ENCODE measurements at regions not wholly inside any gene's neighbourhood (a gene's known extent, or its start where the extent isn't known, plus 50 kb on each side); places are given as distances from the start of the nearest gene placed in this dataset.

DNA sequence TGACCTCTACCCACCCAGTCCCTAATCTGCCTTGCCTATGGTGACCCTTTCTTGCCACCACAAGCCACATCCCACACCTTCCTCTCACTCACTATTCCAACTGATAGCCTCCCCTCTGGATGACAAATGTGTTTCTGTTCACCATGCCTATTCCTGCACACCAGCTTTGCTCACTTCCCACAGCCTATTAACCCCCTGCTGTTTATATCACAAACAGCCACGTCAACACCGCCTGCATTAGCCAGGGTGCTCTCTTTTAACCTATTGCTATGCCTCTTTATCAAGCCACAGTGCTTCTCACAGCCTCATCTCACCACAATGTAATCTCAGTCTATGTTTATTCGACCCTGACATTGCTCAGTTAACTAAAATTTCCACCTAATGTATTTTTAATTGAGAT, 271.8 kb downstream of the SUCLG1 start:
- no peaks in the 10 kb centered on the region for H3K27me3 ChIP-seq (ENCODE audit: low read length)
- TF ChIP-seq, protein P1, sequence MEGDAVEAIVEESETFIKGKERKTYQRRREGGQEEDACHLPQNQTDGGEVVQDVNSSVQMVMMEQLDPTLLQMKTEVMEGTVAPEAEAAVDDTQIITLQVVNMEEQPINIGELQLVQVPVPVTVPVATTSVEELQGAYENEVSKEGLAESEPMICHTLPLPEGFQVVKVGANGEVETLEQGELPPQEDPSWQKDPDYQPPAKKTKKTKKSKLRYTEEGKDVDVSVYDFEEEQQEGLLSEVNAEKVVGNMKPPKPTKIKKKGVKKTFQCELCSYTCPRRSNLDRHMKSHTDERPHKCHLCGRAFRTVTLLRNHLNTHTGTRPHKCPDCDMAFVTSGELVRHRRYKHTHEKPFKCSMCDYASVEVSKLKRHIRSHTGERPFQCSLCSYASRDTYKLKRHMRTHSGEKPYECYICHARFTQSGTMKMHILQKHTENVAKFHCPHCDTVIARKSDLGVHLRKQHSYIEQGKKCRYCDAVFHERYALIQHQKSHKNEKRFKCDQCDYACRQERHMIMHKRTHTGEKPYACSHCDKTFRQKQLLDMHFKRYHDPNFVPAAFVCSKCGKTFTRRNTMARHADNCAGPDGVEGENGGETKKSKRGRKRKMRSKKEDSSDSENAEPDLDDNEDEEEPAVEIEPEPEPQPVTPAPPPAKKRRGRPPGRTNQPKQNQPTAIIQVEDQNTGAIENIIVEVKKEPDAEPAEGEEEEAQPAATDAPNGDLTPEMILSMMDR (IDR thresholded peaks at IDR 0.05; ENCODE audit: insufficient read depth, low read length, poor library complexity, severe bottlenecking) = no peak
- TF ChIP-seq EZH2phosphoT487 (conservative IDR thresholded peaks at IDR 0.05; ENCODE audit: low read length) = no peak
- no peaks in the 10 kb centered on the region for H3F3A ChIP-seq (ENCODE audit: insufficient read depth)
- H2AFZ ChIP-seq (ENCODE audit: low read depth, low read length, severe bottlenecking) = no peak overlapping the region
- H3K9me2 ChIP-seq (replicated peaks; ENCODE audit: insufficient read depth, low read length) = no peaks in the 10 kb centered on the region
- no peak overlapping the region for H3K4me3 ChIP-seq (ENCODE audit: insufficient read depth, low read length, poor library complexity, severe bottlenecking)
- no peaks in the 10 kb centered on the region for H4K20me1 ChIP-seq (ENCODE audit: low read depth, low read length)
- no peak overlapping the region for H3K4me2 ChIP-seq (ENCODE audit: low read depth, low read length, poor library complexity, severe bottlenecking)
- H3K9ac ChIP-seq (ENCODE audit: low read length) = no peak overlapping the region
- H3K79me2 ChIP-seq (ENCODE audit: insufficient read depth, low read length) = no peaks in the 10 kb centered on the region
- H3K27ac ChIP-seq (ENCODE audit: low read depth, low read length) = no peak overlapping the region
- no peaks in the 10 kb centered on the region for H3K9me3 ChIP-seq (ENCODE audit: insufficient read depth, low read length)
- no peaks in the 10 kb centered on the region for H3K36me3 ChIP-seq (ENCODE audit: low read length)

DNA sequence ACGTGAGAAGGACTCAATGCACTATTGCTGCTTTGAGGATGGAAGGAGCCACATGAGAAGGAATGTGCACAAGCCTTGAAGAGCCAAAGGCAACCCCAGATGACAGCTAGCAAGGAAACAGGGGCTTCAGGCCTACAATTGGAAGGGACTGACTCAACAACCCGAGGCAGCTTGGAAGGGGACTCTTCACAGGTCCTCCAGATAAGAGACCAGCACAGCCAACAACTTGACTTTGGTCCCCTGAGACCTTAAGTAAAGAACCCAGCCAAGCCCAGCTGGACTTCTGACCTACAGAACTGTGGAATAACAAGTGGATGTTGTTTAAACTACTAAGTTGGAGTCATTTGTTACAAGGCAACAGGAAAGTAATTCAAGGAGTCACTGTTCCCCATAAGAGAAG, 277.2 kb downstream of the SUCLG1 start:
- H3K9me2 ChIP-seq (replicated peaks; ENCODE audit: insufficient read depth, low read length) = no peaks in the 10 kb centered on the region
- no peak overlapping the region for H3K9ac ChIP-seq (ENCODE audit: low read length)
- no peaks in the 10 kb centered on the region for H3F3A ChIP-seq (ENCODE audit: insufficient read depth)
- H3K4me3 ChIP-seq (ENCODE audit: insufficient read depth, low read length, poor library complexity, severe bottlenecking) = no peak overlapping the region
- H4K20me1 ChIP-seq (ENCODE audit: low read depth, low read length) = no peaks in the 10 kb centered on the region
- H3K36me3 ChIP-seq (ENCODE audit: low read length) = no peaks in the 10 kb centered on the region
- no peak overlapping the region for H3K27ac ChIP-seq (ENCODE audit: low read depth, low read length)
- H2AFZ ChIP-seq (ENCODE audit: low read depth, low read length, severe bottlenecking) = no peak overlapping the region
- H3K27me3 ChIP-seq (ENCODE audit: low read length) = no peaks in the 10 kb centered on the region
- no peak overlapping the region for H3K4me2 ChIP-seq (ENCODE audit: low read depth, low read length, poor library complexity, severe bottlenecking)
- no peaks in the 10 kb centered on the region for H3K9me3 ChIP-seq (ENCODE audit: insufficient read depth, low read length)
- TF ChIP-seq EZH2phosphoT487 (conservative IDR thresholded peaks at IDR 0.05; ENCODE audit: low read length) = no peak
- TF ChIP-seq, protein P1 (IDR thresholded peaks at IDR 0.05; ENCODE audit: insufficient read depth, low read length, poor library complexity, severe bottlenecking) = no peak
- H3K79me2 ChIP-seq (ENCODE audit: insufficient read depth, low read length) = no peaks in the 10 kb centered on the region

DNA sequence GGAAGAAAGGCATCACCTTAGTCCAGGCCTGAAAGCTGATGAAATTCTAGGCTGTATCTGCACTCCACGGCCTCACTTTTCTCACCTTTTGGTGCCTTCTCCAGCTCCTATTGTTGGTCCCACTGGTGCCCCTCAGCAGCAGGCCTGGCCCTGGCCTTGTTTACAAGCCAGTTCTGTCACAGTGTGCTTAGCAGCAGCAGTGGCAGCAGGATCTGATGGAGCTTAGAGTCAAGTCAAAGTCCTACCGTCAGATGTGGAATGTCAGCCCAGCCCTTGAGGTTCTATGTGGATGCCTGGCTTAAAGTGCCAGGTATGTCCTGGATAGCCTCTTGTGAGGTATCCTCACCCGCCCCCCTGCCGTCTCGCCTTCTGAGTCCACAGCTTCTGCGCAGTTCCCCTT, 281.3 kb downstream of the SUCLG1 start:
- H3K79me2 ChIP-seq (ENCODE audit: insufficient read depth, low read length) = no peaks in the 10 kb centered on the region
- H3K4me3 ChIP-seq (ENCODE audit: insufficient read depth, low read length, poor library complexity, severe bottlenecking) = no peak overlapping the region
- H3K27me3 ChIP-seq (ENCODE audit: low read length) = no peaks in the 10 kb centered on the region
- no peak overlapping the region for H3K4me2 ChIP-seq (ENCODE audit: low read depth, low read length, poor library complexity, severe bottlenecking)
- no peak overlapping the region for H3K9ac ChIP-seq (ENCODE audit: low read length)
- no peaks in the 10 kb centered on the region for H3K9me3 ChIP-seq (ENCODE audit: insufficient read depth, low read length)
- H3K9me2 ChIP-seq (replicated peaks; ENCODE audit: insufficient read depth, low read length) = no peaks in the 10 kb centered on the region
- H2AFZ ChIP-seq (ENCODE audit: low read depth, low read length, severe bottlenecking) = no peak overlapping the region
- TF ChIP-seq, protein P1 (IDR thresholded peaks at IDR 0.05; ENCODE audit: insufficient read depth, low read length, poor library complexity, severe bottlenecking) = no peak
- TF ChIP-seq EZH2phosphoT487 (conservative IDR thresholded peaks at IDR 0.05; ENCODE audit: low read length) = no peak
- no peaks in the 10 kb centered on the region for H4K20me1 ChIP-seq (ENCODE audit: low read depth, low read length)
- H3K27ac ChIP-seq (ENCODE audit: low read depth, low read length) = no peak overlapping the region
- no peaks in the 10 kb centered on the region for H3F3A ChIP-seq (ENCODE audit: insufficient read depth)
- no peaks in the 10 kb centered on the region for H3K36me3 ChIP-seq (ENCODE audit: low read length)

Data from SU-DHL-6 (cell line).